Stimulated activated CD4-positive, alpha-beta T cell treated with anti-CD3 and anti-CD28 coated beads, Interleukin-12 subunit alpha, Interleukin-12 subunit beta, amount 100 ng/mL, for 48 hours (primary cell): ENCODE measurements at regions not wholly inside any gene's neighbourhood (a gene's known extent, or its start where the extent isn't known, plus 50 kb on each side); places are given as distances from the start of the nearest gene placed in this dataset.

Experiments used
- DNase-seq, 3 donors: peaks; one replicate each; pipeline ENCODE4 v3.0.0-alpha.2; 2020; ENCODE audit warnings: low read depth in 2 of 3, low spot score in 1 of 3

GRCh38 chr3:83513051-83513450 is 1445.7 kb upstream of the CADM2 start:
- no peak for DNase-seq

GRCh38 chr3:83513677-83514076 is 1445.1 kb upstream of the CADM2 start:
- no peak for DNase-seq

- DNase-seq, result no peak
These were observed 1444.5 kb upstream of the CADM2 start for GRCh38 chr3:83514130-83514914.

GRCh38 chr3:83515123-83515522 is 1443.7 kb upstream of the CADM2 start:
- no peak for DNase-seq

GRCh38 chr3:83523470-83524073 is 1435.2 kb upstream of the CADM2 start:
- DNase-seq, result no peak

GRCh38 chr3:83524901-83525300 is 1433.9 kb upstream of the CADM2 start:
- no peak for DNase-seq

GRCh38 chr3:83559082-83559481 is 1399.7 kb upstream of the CADM2 start:
- DNase-seq, result no peak

- no peak for DNase-seq
These were observed 1390.9 kb upstream of the CADM2 start for GRCh38 chr3:83567935-83568334.

- no peak for DNase-seq
These were observed 1377.2 kb upstream of the CADM2 start for GRCh38 chr3:83581546-83581945.

GRCh38 chr3:83601704-83602103 is 1357.1 kb upstream of the CADM2 start:
- no peak for DNase-seq

- DNase-seq, result no peak
These were observed 1336.3 kb upstream of the CADM2 start for GRCh38 chr3:83622526-83622925.

GRCh38 chr3:83625261-83625660 is 1333.5 kb upstream of the CADM2 start:
- no peak for DNase-seq

- no peak for DNase-seq
These were observed 1330.3 kb upstream of the CADM2 start for GRCh38 chr3:83628471-83628870.

- no peak for DNase-seq
These were observed 1326.3 kb upstream of the CADM2 start for GRCh38 chr3:83632526-83632925.

GRCh38 chr3:83633758-83634157 is 1325.0 kb upstream of the CADM2 start:
- no peak for DNase-seq

GRCh38 chr3:83649692-83650091 is 1309.1 kb upstream of the CADM2 start:
- no peak for DNase-seq

- DNase-seq, result no peak
These were observed 1303.7 kb upstream of the CADM2 start for GRCh38 chr3:83655083-83655482.

- DNase-seq, result no peak
These were observed 1296.3 kb upstream of the CADM2 start for GRCh38 chr3:83662381-83662960.

GRCh38 chr3:83670416-83670815 is 1288.4 kb upstream of the CADM2 start:
- DNase-seq, result no peak

GRCh38 chr3:83683937-83684598 is 1274.7 kb upstream of the CADM2 start:
- no peak for DNase-seq

GRCh38 chr3:83706669-83707068 is 1252.1 kb upstream of the CADM2 start:
- no peak for DNase-seq

GRCh38 chr3:83715307-83715706 is 1243.5 kb upstream of the CADM2 start:
- DNase-seq, result no peak
